ENCODE measurements at regions not wholly inside any gene's neighbourhood (a gene's known extent, or its start where the extent isn't known, plus 50 kb on each side); places are given as distances from the start of the nearest gene placed in this dataset.
A peak's percentile ranks its signal among the peaks of the same experiment; 100 is the strongest.
"Not testable (repeated sequence)": the region's sequence is repeated elsewhere in the genome, so short reads cannot be mapped to it uniquely, and the experiment has no call there.

GRCh38 chr2:88986721-88987330 is 295.4 kb downstream of the RPIA start:
- H3K9me3 ChIP-seq; H3K36me3 ChIP-seq (replicated peaks); H3K4me1 ChIP-seq; H3K27me3 ChIP-seq (ENCODE audit: low read depth); H3K4me3 ChIP-seq; in situ Hi-C loops (cut with MboI; ENCODE audit: low sequenced_read_pairs): not testable (repeated sequence)
- peak; percentile 62 to 74 for DNase-seq (ENCODE audit: low spot score in 2 of 2)

GRCh38 chr2:88988617-88989016 is 297.1 kb downstream of the RPIA start:
- H3K4me3 ChIP-seq; H3K9me3 ChIP-seq; H3K4me1 ChIP-seq; in situ Hi-C loops (cut with MboI; ENCODE audit: low sequenced_read_pairs); H3K36me3 ChIP-seq (replicated peaks); DNase-seq (ENCODE audit: low spot score in 2 of 2); H3K27me3 ChIP-seq (ENCODE audit: low read depth): not testable (repeated sequence)

- H3K4me1 ChIP-seq; DNase-seq (ENCODE audit: low spot score in 2 of 2); in situ Hi-C loops (cut with MboI; ENCODE audit: low sequenced_read_pairs); H3K27me3 ChIP-seq (ENCODE audit: low read depth); H3K36me3 ChIP-seq (replicated peaks); H3K9me3 ChIP-seq; H3K4me3 ChIP-seq: not testable (repeated sequence)
Measured at GRCh38 chr2:88992819-88993218, 301.3 kb downstream of the RPIA start.

GRCh38 chr2:88994856-88995255 is 303.4 kb downstream of the RPIA start:
- H3K27me3 ChIP-seq (ENCODE audit: low read depth); DNase-seq (ENCODE audit: low spot score in 2 of 2); in situ Hi-C loops (cut with MboI; ENCODE audit: low sequenced_read_pairs); H3K4me1 ChIP-seq; H3K9me3 ChIP-seq; H3K4me3 ChIP-seq; H3K36me3 ChIP-seq (replicated peaks): not testable (repeated sequence)

- H3K4me3 ChIP-seq; H3K36me3 ChIP-seq (replicated peaks); H3K9me3 ChIP-seq; DNase-seq (ENCODE audit: low spot score in 2 of 2); H3K27me3 ChIP-seq (ENCODE audit: low read depth); in situ Hi-C loops (cut with MboI; ENCODE audit: low sequenced_read_pairs); H3K4me1 ChIP-seq: not testable (repeated sequence)
Measured at GRCh38 chr2:88996588-88996987, 305.1 kb downstream of the RPIA start.

- in situ Hi-C loops (cut with MboI; ENCODE audit: low sequenced_read_pairs), result no loop called here
- DNase-seq (ENCODE audit: low spot score in 2 of 2), result no peak
- Histone ChIP-seq H3K27me3 (ENCODE audit: low read depth) (no peaks in the 10 kb centered on the region), H3K36me3 (replicated peaks) (no peaks in the 10 kb centered on the region), H3K4me1 (no peaks in the 10 kb centered on the region), H3K4me3 (no peak overlapping the region), H3K9me3 (no peaks in the 10 kb centered on the region)
Measured at GRCh38 chr2:88999365-88999764, 307.9 kb downstream of the RPIA start.

GRCh38 chr2:89000235-89000634 is 308.8 kb downstream of the RPIA start:
- no peak for DNase-seq (ENCODE audit: low spot score in 2 of 2)
- Histone ChIP-seq H3K4me3 (no peak overlapping the region), H3K9me3 (no peaks in the 10 kb centered on the region), H3K27me3 (ENCODE audit: low read depth) (no peaks in the 10 kb centered on the region), H3K4me1 (no peaks in the 10 kb centered on the region), H3K36me3 (replicated peaks) (no peaks in the 10 kb centered on the region)
- in situ Hi-C loops (cut with MboI; ENCODE audit: low sequenced_read_pairs), result no loop called here

GRCh38 chr2:89004238-89004637 is 312.8 kb downstream of the RPIA start:
- H3K36me3 ChIP-seq (replicated peaks); H3K9me3 ChIP-seq; DNase-seq (ENCODE audit: low spot score in 2 of 2); in situ Hi-C loops (cut with MboI; ENCODE audit: low sequenced_read_pairs); H3K4me1 ChIP-seq; H3K27me3 ChIP-seq (ENCODE audit: low read depth); H3K4me3 ChIP-seq: not testable (repeated sequence)

GRCh38 chr2:89020566-89020965 is 329.1 kb downstream of the RPIA start:
- DNase-seq (ENCODE audit: low spot score in 2 of 2); in situ Hi-C loops (cut with MboI; ENCODE audit: low sequenced_read_pairs); H3K4me1 ChIP-seq; H3K36me3 ChIP-seq (replicated peaks); H3K27me3 ChIP-seq (ENCODE audit: low read depth); H3K9me3 ChIP-seq; H3K4me3 ChIP-seq: not testable (repeated sequence)

GRCh38 chr2:89026296-89026695 is 334.8 kb downstream of the RPIA start:
- H3K4me3 ChIP-seq; H3K36me3 ChIP-seq (replicated peaks); H3K4me1 ChIP-seq; H3K9me3 ChIP-seq; H3K27me3 ChIP-seq (ENCODE audit: low read depth); DNase-seq (ENCODE audit: low spot score in 2 of 2); in situ Hi-C loops (cut with MboI; ENCODE audit: low sequenced_read_pairs): not testable (repeated sequence)

GRCh38 chr2:89027115-89027514 is 335.6 kb downstream of the RPIA start:
- H3K4me3 ChIP-seq; H3K9me3 ChIP-seq; H3K4me1 ChIP-seq; H3K36me3 ChIP-seq (replicated peaks); H3K27me3 ChIP-seq (ENCODE audit: low read depth); in situ Hi-C loops (cut with MboI; ENCODE audit: low sequenced_read_pairs); DNase-seq (ENCODE audit: low spot score in 2 of 2): not testable (repeated sequence)

GRCh38 chr2:89027536-89027935 is 336.1 kb downstream of the RPIA start:
- in situ Hi-C loops (cut with MboI; ENCODE audit: low sequenced_read_pairs), result not testable (repeated sequence)

GRCh38 chr2:89029257-89029656 is 337.8 kb downstream of the RPIA start:
- H3K36me3 ChIP-seq (replicated peaks); in situ Hi-C loops (cut with MboI; ENCODE audit: low sequenced_read_pairs); H3K4me1 ChIP-seq: not testable (repeated sequence)

More at GRCh38 chr2:89027536-89027935, 336.1 kb downstream of the RPIA start:
- H3K36me3 ChIP-seq (replicated peaks); H3K27me3 ChIP-seq (ENCODE audit: low read depth); DNase-seq (ENCODE audit: low spot score in 2 of 2); H3K9me3 ChIP-seq; H3K4me3 ChIP-seq; H3K4me1 ChIP-seq: not testable (repeated sequence)

GRCh38 chr2:89048138-89049066 is 356.9 kb downstream of the RPIA start:
- DNase-seq (ENCODE audit: low spot score in 2 of 2), result peak; percentile 38 to 45
- H3K4me1 ChIP-seq; H3K9me3 ChIP-seq; H3K36me3 ChIP-seq (replicated peaks); in situ Hi-C loops (cut with MboI; ENCODE audit: low sequenced_read_pairs); H3K4me3 ChIP-seq; H3K27me3 ChIP-seq (ENCODE audit: low read depth): not testable (repeated sequence)

More at GRCh38 chr2:89029257-89029656, 337.8 kb downstream of the RPIA start:
- DNase-seq (ENCODE audit: low spot score in 2 of 2); H3K9me3 ChIP-seq; H3K4me3 ChIP-seq; H3K27me3 ChIP-seq (ENCODE audit: low read depth): not testable (repeated sequence)
